HCT116 (cell line): ENCODE measurements at regions not wholly inside any gene's neighbourhood (a gene's known extent, or its start where the extent isn't known, plus 50 kb on each side); places are given as distances from the start of the nearest gene placed in this dataset.

Experiments
- ATAC-seq: fragments of 200-7000 bp; cut with Tn5 transposase; 2 replicates; pipeline ENCODE4 v1.9.1; 2020; ENCODE audit warnings: mild to moderate bottlenecking, moderate library complexity
- BruUV-seq: library from RNA; stranded (reverse); fragments of 400-500 nt; replicated peaks from 2 replicates; lab custom pipeline; 2021; lab: Mats Ljungman, UMichigan
- CTCF ChIA-PET: fragments of 300-600 bp; sonication (Branson Sonifier 250); formaldehyde crosslinking; loops from one replicate; lab custom pipeline; 2021; ENCODE audit warnings: antibody characterized with exemption; lab: Charles Lee
- POLR2A ChIA-PET: fragments of 300-600, 350-600 bp; sonication (Branson Sonifier 250); formaldehyde crosslinking; loops from one replicate; lab custom pipeline; 2021; ENCODE audit warnings: antibody characterized with exemption; lab: Charles Lee
- RAD21 ChIA-PET, 2 experiments: fragments of 300-600 bp; sonication (Branson Sonifier 250); formaldehyde crosslinking; loops; one replicate each; lab custom pipeline; 2023; ENCODE audit warnings: low total read pairs in 2 of 2; ENCODE audit not compliant: uncharacterized antibody in 2 of 2, unreplicated experiment in 2 of 2, low non-redundant PET in 1 of 2; lab: Charles Lee
- DNase-seq: peaks from one replicate; pipeline ENCODE4 v3.0.0-alpha.2; 2010; ENCODE audit warnings: low read depth, low spot score
- H2AFZ ChIP-seq: fragments of 200-600 bp; shearing (Covaris generic), sonication (generic); 2 replicates; pipeline ENCODE4 v1.6.1; 2017; ENCODE audit warnings: low read depth, mixed run types, mixed read lengths, antibody characterized with exemption, low read length; ENCODE audit not compliant: poor library complexity, severe bottlenecking
- H3K27ac ChIP-seq: 2 replicates; pipeline ENCODE4 v1.5.1; 2012; ENCODE audit warnings: low read depth, low read length
- H3K27me3 ChIP-seq: fragments of 200-600 bp; sonication (generic); 2 replicates; pipeline ENCODE4 v1.6.1; 2016; ENCODE audit warnings: mixed run types, low read length, mixed read lengths; ENCODE audit not compliant: insufficient read depth
- H3K36me3 ChIP-seq, 2 experiments: fragments of 200-500 bp in 1 of 2; fragments of 200-600 bp in 1 of 2; sonication (Bioruptor generic) in 1 of 2; sonication (generic) in 1 of 2; 2 replicates each; pipeline versions ENCODE4 v1.5.1 to v1.6.1; 2014 to 2016; ENCODE audit warnings: low read length in 2 of 2, inconsistent platforms in 1 of 2, mixed read lengths in 1 of 2, mixed run types in 1 of 2; ENCODE audit not compliant: insufficient read depth in 2 of 2, control insufficient read depth in 1 of 2
- H3K4me1 ChIP-seq, 2 experiments: fragments of 200-600 bp in 1 of 2; sonication (generic) in 1 of 2; 2 replicates each; pipeline versions ENCODE4 v1.5.1 to v1.6.1; 2012 to 2017; ENCODE audit warnings: low read length in 2 of 2, inconsistent platforms in 1 of 2, mild to moderate bottlenecking in 1 of 2, mixed read lengths in 1 of 2, mixed run types in 1 of 2, moderate library complexity in 1 of 2; ENCODE audit not compliant: insufficient read depth in 2 of 2, control insufficient read depth in 1 of 2
- H3K4me2 ChIP-seq: fragments of 200-600 bp; sonication (generic); 2 replicates; pipeline ENCODE4 v1.6.1; 2017; ENCODE audit warnings: mixed run types, low read length, mixed read lengths
- H3K4me3 ChIP-seq, 2 experiments: fragments of 200-600 bp in 1 of 2; sonication (generic) in 1 of 2; replicated peaks in 1 of 2; 2 replicates each; pipeline ENCODE4 v1.5.1; 2011 to 2016; ENCODE audit warnings: low read length in 2 of 2, control low read depth in 1 of 2, low read depth in 1 of 2, mild to moderate bottlenecking in 1 of 2, mixed read lengths in 1 of 2, mixed run types in 1 of 2
- H3K79me2 ChIP-seq: fragments of 200-600 bp; sonication (generic); 2 replicates; pipeline ENCODE4 v1.6.1; 2017; ENCODE audit warnings: mild to moderate bottlenecking, mixed run types, low read length, moderate library complexity, mixed read lengths; ENCODE audit not compliant: insufficient read depth
- H3K9ac ChIP-seq: fragments of 200-600 bp; sonication (generic); 2 replicates; pipeline ENCODE4 v1.6.1; 2016; ENCODE audit warnings: low read length, mixed read lengths
- H3K9me2 ChIP-seq: fragments of 200-600 bp; sonication (generic), shearing (Covaris generic); 2 replicates; pipeline ENCODE4 v1.6.1; 2017; ENCODE audit warnings: mixed run types, mild to moderate bottlenecking, moderate library complexity; ENCODE audit not compliant: insufficient read depth
- H3K9me3 ChIP-seq, 2 experiments: fragments of 200-500 bp in 1 of 2; fragments of 200-600 bp in 1 of 2; sonication (Bioruptor generic) in 1 of 2; sonication (generic) in 1 of 2; 2 replicates each; pipeline ENCODE4 v1.6.1; 2014 to 2017; ENCODE audit warnings: low read length in 2 of 2, mixed read lengths in 2 of 2, inconsistent platforms in 1 of 2, low read depth in 1 of 2, mild to moderate bottlenecking in 1 of 2, mixed run types in 1 of 2, moderate library complexity in 1 of 2; ENCODE audit not compliant: control insufficient read depth in 1 of 2, insufficient read depth in 1 of 2
- H4K20me1 ChIP-seq: fragments of 200-600 bp; sonication (generic), shearing (Covaris generic); 2 replicates; pipeline ENCODE4 v1.6.1; 2017; ENCODE audit warnings: mixed run types, mild to moderate bottlenecking, moderate library complexity; ENCODE audit not compliant: insufficient read depth
- EZH2phosphoT487 ChIP-seq: fragments of 200-600 bp; IDR thresholded peaks from 2 replicates; pipeline ENCODE4 v1.6.1; 2018; ENCODE audit warnings: antibody characterized with exemption, borderline replicate concordance
- JUND ChIP-seq: IDR thresholded peaks from 2 replicates; pipeline ENCODE4 v1.6.1; 2012
- MAX ChIP-seq: IDR thresholded peaks from 2 replicates; pipeline ENCODE4 v1.6.1; 2012
- TCF7L2 ChIP-seq: IDR thresholded peaks from 2 replicates; pipeline ENCODE4 v1.7.0; 2011; ENCODE audit warnings: borderline replicate concordance, inconsistent platforms; ENCODE audit not compliant: insufficient read depth, insufficient read length; ENCODE audit errors: extremely low read depth
- YY1 ChIP-seq: IDR thresholded peaks from 2 replicates; pipeline ENCODE4 v1.6.1; 2011; ENCODE audit warnings: low read length, low read depth, moderate library complexity, mild to moderate bottlenecking; ENCODE audit not compliant: insufficient replicate concordance; ENCODE audit errors: extremely low read depth
- intact Hi-C: fragments of 100-400 bp; cut with micrococcal nuclease; formaldehyde crosslinking; loops from 2 replicates; pipeline ENCODE4 v1.10.0; 2022
- TF ChIP-seq, protein P1 (sequence below), 3 experiments: fragments of 200-600 bp in 1 of 3; sonication (generic) in 1 of 3; IDR thresholded peaks in 2 of 3; conservative IDR thresholded peaks in 1 of 3; 2 replicates each; pipeline ENCODE4 v1.5.1; 2012 to 2017; ENCODE audit warnings: low read depth in 2 of 3, low read length in 2 of 3, antibody characterized with exemption in 1 of 3, borderline replicate concordance in 1 of 3, control low read depth in 1 of 3, mild to moderate bottlenecking in 1 of 3, mixed read lengths in 1 of 3, mixed run types in 1 of 3, moderate library complexity in 1 of 3; ENCODE audit not compliant: insufficient read depth in 1 of 3

DNA sequence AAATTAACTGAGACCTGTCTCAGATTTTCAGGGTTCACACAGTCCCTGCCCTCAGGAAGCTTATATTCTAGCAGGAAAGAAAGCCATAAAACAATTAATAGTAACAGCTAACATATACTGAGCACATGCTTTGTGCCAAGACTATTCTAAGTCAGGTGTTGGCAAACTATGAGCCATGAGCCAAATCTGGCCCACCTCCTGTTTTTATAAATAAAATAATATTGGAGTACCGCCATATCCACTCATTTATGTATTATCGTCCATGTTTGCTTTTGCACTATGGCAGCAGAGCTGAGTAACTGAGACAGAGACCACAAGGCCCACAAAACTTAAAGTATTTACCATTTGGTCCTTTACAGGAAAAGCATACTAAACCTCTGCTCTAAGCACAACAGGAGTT lies 83.3 kb upstream of the TRIO start:
- RAD21 ChIA-PET: no interaction called here
- no peak overlapping the region for H3K4me3 ChIP-seq
- POLR2A ChIA-PET: no interaction called here
- no peaks in the 10 kb centered on the region for H3K27me3 ChIP-seq
- no peak overlapping the region for H3K9ac ChIP-seq
- no TSS peak for BruUV-seq
- no peak overlapping the region for H3K4me2 ChIP-seq
- intact Hi-C loops: no loop called here
- H3K4me1 ChIP-seq: peaks cover 0 to 2% of the 10 kb centered on the region in 2 experiments; a peak in 1 of 4 replicates
- no peak overlapping the region for H3K27ac ChIP-seq
- H3K36me3 ChIP-seq: no peaks in the 10 kb centered on the region
- CTCF ChIA-PET: no interaction called here
- no peak overlapping the region for H2AFZ ChIP-seq
- DNase-seq (no peak), ATAC-seq (no peak)
- H3K79me2 ChIP-seq: no peaks in the 10 kb centered on the region
- H3K9me2 ChIP-seq: no peaks in the 10 kb centered on the region
- no peak for TF ChIP-seq EZH2phosphoT487
- no peaks in the 10 kb centered on the region for H4K20me1 ChIP-seq
- no peaks in the 10 kb centered on the region for H3K9me3 ChIP-seq

DNA sequence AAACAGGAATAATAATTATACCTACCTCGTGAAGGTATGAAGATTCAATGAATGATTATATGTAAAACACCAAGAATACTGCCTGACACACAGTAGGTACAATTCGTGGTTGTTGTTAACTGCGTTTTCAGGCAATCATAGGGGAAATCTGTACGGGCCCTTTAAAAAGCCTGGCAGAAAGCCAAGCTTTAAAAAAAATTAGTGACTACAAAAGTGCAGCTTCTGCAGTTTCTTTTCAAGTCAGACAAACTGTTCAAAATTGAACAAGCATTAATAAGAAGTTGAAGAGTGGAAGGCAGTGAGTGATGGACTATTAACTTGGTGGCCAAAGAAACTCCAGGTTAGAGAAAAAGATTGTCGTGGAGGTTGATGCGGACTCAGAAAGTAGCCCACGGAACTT lies 85.9 kb upstream of the TRIO start:
- no peaks in the 10 kb centered on the region for H3K9me3 ChIP-seq
- intact Hi-C loops: no loop called here
- ChIA-PET RAD21 (no interaction called here), CTCF (no interaction called here), POLR2A (no interaction called here)
- no peak overlapping the region for H2AFZ ChIP-seq
- no peaks in the 10 kb centered on the region for H3K36me3 ChIP-seq
- H4K20me1 ChIP-seq: no peaks in the 10 kb centered on the region
- ATAC-seq: no peak
- DNase-seq: no peak
- no peak overlapping the region for H3K27ac ChIP-seq
- TF ChIP-seq MAX (no peak), JUND (no peak), TCF7L2 (no peak), YY1 (no peak)
- TF ChIP-seq, protein P1, sequence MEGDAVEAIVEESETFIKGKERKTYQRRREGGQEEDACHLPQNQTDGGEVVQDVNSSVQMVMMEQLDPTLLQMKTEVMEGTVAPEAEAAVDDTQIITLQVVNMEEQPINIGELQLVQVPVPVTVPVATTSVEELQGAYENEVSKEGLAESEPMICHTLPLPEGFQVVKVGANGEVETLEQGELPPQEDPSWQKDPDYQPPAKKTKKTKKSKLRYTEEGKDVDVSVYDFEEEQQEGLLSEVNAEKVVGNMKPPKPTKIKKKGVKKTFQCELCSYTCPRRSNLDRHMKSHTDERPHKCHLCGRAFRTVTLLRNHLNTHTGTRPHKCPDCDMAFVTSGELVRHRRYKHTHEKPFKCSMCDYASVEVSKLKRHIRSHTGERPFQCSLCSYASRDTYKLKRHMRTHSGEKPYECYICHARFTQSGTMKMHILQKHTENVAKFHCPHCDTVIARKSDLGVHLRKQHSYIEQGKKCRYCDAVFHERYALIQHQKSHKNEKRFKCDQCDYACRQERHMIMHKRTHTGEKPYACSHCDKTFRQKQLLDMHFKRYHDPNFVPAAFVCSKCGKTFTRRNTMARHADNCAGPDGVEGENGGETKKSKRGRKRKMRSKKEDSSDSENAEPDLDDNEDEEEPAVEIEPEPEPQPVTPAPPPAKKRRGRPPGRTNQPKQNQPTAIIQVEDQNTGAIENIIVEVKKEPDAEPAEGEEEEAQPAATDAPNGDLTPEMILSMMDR (IDR thresholded peaks at IDR 0.05 in 2 of 3, conservative IDR thresholded peaks at IDR 0.05 in 1 of 3; ENCODE audit: borderline replicate concordance in 1 of 3, insufficient read depth in 1 of 3, low read depth in 2 of 3, low read length in 2 of 3): no peak
- H3K79me2 ChIP-seq: no peaks in the 10 kb centered on the region
- H3K4me3 ChIP-seq: no peak overlapping the region
- no peak overlapping the region for H3K9ac ChIP-seq
- H3K27me3 ChIP-seq: no peaks in the 10 kb centered on the region
- H3K4me2 ChIP-seq: no peak overlapping the region
- H3K9me2 ChIP-seq: no peaks in the 10 kb centered on the region
- no TSS peak for BruUV-seq
- peaks cover 0 to 2% of the 10 kb centered on the region in 2 experiments; a peak in 1 of 4 replicates for H3K4me1 ChIP-seq
